ENCODE measurements at regions not wholly inside any gene's neighbourhood (a gene's known extent, or its start where the extent isn't known, plus 50 kb on each side); places are given as distances from the start of the nearest gene placed in this dataset.

GRCh38 chr1:115188680-115189395 is 99.5 kb upstream of the TSPAN2 start:
- DNase-seq (ENCODE audit: low read depth, low spot score) (no peak), ATAC-seq (no peak), FAIRE-seq (no peak)
- H3K36me3 ChIP-seq (ENCODE audit: control insufficient read depth in 2 of 2, insufficient read depth in 2 of 2, low read length in 1 of 2), result no peaks in the 10 kb centered on the region
- intact Hi-C loops (cut with micrococcal nuclease; ENCODE audit: unreplicated experiment) (no loop called here), in situ Hi-C loops (cut with MboI) (no loop called here)
- no peaks in the 10 kb centered on the region for H3K9me3 ChIP-seq (replicated peaks; ENCODE audit: control insufficient read depth, insufficient read depth, low read length)
- no peak overlapping the region for H3K9ac ChIP-seq (ENCODE audit: control insufficient read depth, insufficient read depth, low read length)
- CTCF ChIA-PET, result interaction anchor here (0.6 kb wide), 1 partner anchor 828 kb away, joined by 3 read pairs; no protein-coding TSS in a partner anchor
- no peak overlapping the region for H3K27ac ChIP-seq (ENCODE audit: control insufficient read depth, insufficient read depth)
- BruUV-seq (replicated peaks), result no TSS peak
- TF ChIP-seq PAX8 (IDR thresholded peaks at IDR 0.05) (no peak), BHLHE40 (IDR thresholded peaks at IDR 0.05; ENCODE audit: borderline replicate concordance in 1 of 2, low read depth in 2 of 2, low read length in 1 of 2) (no peak), IKZF1 (conservative IDR thresholded peaks at IDR 0.05) (no peak), FOS (IDR thresholded peaks at IDR 0.05; ENCODE audit: borderline replicate concordance, extremely low read depth, insufficient read length) (no peak), HDGF (IDR thresholded peaks at IDR 0.05) (no peak), SKIL (IDR thresholded peaks at IDR 0.05; ENCODE audit: low read depth, poor library complexity, severe bottlenecking) (no peak), CEBPB (IDR thresholded peaks at IDR 0.05; ENCODE audit: borderline replicate concordance in 1 of 2, low read depth in 2 of 2, low read length in 2 of 2) (no peak), POLR2A (IDR thresholded peaks at IDR 0.05; ENCODE audit: low read depth, low read length) (no peak), POLR2AphosphoS5 (IDR thresholded peaks at IDR 0.05; ENCODE audit: low read length) (no peak), SUPT20H (IDR thresholded peaks at IDR 0.05; ENCODE audit: borderline replicate concordance, control insufficient read depth, low read depth, low read length) (no peak), CHD4 (IDR thresholded peaks at IDR 0.05) (no peak), GATAD2B (conservative IDR thresholded peaks at IDR 0.05; ENCODE audit: low read depth) (no peak), JUND (IDR thresholded peaks at IDR 0.05; ENCODE audit: low read depth, low read length) (no peak), HCFC1 (IDR thresholded peaks at IDR 0.05; ENCODE audit: low read length) (no peak), SREBF2 (IDR thresholded peaks at IDR 0.05; ENCODE audit: low read length) (no peak)
- TF ChIP-seq, protein P1, sequence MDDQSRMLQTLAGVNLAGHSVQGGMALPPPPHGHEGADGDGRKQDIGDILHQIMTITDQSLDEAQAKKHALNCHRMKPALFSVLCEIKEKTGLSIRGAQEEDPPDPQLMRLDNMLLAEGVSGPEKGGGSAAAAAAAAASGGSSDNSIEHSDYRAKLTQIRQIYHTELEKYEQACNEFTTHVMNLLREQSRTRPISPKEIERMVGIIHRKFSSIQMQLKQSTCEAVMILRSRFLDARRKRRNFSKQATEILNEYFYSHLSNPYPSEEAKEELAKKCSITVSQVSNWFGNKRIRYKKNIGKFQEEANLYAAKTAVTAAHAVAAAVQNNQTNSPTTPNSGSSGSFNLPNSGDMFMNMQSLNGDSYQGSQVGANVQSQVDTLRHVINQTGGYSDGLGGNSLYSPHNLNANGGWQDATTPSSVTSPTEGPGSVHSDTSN (IDR thresholded peaks at IDR 0.05; ENCODE audit: insufficient replicate concordance, low read depth, low read length), result no peak
- TF ChIP-seq, protein P2, sequence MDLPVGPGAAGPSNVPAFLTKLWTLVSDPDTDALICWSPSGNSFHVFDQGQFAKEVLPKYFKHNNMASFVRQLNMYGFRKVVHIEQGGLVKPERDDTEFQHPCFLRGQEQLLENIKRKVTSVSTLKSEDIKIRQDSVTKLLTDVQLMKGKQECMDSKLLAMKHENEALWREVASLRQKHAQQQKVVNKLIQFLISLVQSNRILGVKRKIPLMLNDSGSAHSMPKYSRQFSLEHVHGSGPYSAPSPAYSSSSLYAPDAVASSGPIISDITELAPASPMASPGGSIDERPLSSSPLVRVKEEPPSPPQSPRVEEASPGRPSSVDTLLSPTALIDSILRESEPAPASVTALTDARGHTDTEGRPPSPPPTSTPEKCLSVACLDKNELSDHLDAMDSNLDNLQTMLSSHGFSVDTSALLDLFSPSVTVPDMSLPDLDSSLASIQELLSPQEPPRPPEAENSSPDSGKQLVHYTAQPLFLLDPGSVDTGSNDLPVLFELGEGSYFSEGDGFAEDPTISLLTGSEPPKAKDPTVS (IDR thresholded peaks at IDR 0.05; ENCODE audit: low read depth, low read length), result no peak
- H3K4me3 ChIP-seq, result no peak overlapping the region
- SMC1A ChIA-PET (ENCODE audit: uncharacterized antibody, unreplicated experiment), result no interaction called here
- H3K27me3 ChIP-seq (replicated peaks in 1 of 2; ENCODE audit: control insufficient read depth in 2 of 2, insufficient read depth in 2 of 2, low read length in 1 of 2), result no peaks in the 10 kb centered on the region; a peak in 1 of 4 replicates
- H2AFZ ChIP-seq (ENCODE audit: control insufficient read depth, low read depth, low read length), result no peak overlapping the region
- POLR2A ChIA-PET, result no interaction called here
- H3K79me2 ChIP-seq (ENCODE audit: control insufficient read depth, insufficient read depth, low read length), result no peaks in the 10 kb centered on the region
- H4K20me1 ChIP-seq (ENCODE audit: control insufficient read depth, insufficient read depth), result no peaks in the 10 kb centered on the region
- WGBS (ENCODE audit: insufficient coverage, insufficient replicate concordance, low lambda C conversion rate, missing lambda C conversion rate), result 9% methylated on average over 4 of the region's 4 CpGs
- RAD21 ChIA-PET (ENCODE audit: unreplicated experiment), result no interaction called here
- H3K4me2 ChIP-seq (ENCODE audit: control insufficient read depth, insufficient read depth), result no peak overlapping the region
- no peaks in the 10 kb centered on the region for H3K4me1 ChIP-seq (ENCODE audit: control insufficient read depth, insufficient read depth, low read length)

Measured in GM12878 (cell line).